ENCODE measurements at regions not wholly inside any gene's neighbourhood (a gene's known extent, or its start where the extent isn't known, plus 50 kb on each side); places are given as distances from the start of the nearest gene placed in this dataset.
A peak's percentile ranks its signal among the peaks of the same experiment; 100 is the strongest.
"Not testable (repeated sequence)": the region's sequence is repeated elsewhere in the genome, so short reads cannot be mapped to it uniquely, and the experiment has no call there.

DNA sequence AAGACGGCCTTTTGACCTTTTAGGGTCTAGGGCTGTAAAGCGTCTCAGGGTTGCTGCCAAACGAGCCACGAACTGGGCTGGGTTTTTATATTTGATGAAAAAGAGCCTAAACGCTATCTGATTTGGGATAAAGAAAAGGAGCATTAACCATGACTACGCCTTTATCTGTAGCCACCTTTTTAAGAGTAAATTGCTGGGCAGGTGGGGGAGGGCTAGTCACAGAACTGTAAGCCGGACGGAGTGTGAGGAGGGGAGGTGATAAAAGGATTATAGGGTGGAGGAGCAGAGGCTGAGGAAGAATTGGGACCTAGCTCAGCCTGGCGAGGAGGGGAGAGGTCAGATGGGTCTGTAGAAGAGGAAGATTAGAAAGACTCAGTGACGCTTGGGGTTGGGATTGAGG is 419.5 kb upstream of the LMO3 start:
- H3K36me3 ChIP-seq (ENCODE audit: control insufficient read depth in 1 of 2, insufficient read depth in 2 of 2, low read length in 1 of 2); DNase-seq; ATAC-seq (ENCODE audit: low FRiP score); H3K9me3 ChIP-seq (ENCODE audit: control insufficient read depth, low read length); H3K4me3 ChIP-seq (ENCODE audit: low read length in 2 of 2); H3K4me1 ChIP-seq (ENCODE audit: control insufficient read depth in 1 of 2, insufficient read depth in 2 of 2, low read length in 2 of 2); H3K27ac ChIP-seq (ENCODE audit: low read depth in 1 of 2, low read length in 2 of 2); intact Hi-C loops (cut with DNase I); H3K27me3 ChIP-seq (ENCODE audit: control insufficient read depth in 1 of 2, insufficient read depth in 2 of 2, low read length in 1 of 2): not testable (repeated sequence)
- WGBS, 2 donors, result 77 to 82% methylated on average over 10 of the region's 10 CpGs

DNA sequence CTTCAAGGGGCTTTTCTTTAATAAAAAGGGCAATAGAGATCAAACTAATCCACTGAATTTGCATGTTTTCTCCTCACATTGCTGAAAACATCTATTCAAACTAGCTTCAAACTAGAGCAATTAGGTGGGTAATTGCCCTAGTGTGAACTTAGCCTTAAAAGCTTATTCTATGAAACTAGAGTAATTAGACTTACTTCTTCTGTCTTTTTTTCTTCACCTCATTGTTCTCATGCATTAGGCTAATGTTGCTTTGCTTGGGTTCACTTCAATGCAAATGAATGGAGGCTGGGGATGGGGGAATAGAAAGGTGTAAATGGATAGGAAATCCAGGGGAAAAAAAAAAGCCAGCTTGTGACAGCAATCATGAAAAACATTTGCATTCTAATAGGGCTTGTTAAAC is 414.8 kb upstream of the LMO3 start:
- Histone ChIP-seq H3K4me3 (ENCODE audit: low read length in 2 of 2) (no peak overlapping the region), H3K36me3 (ENCODE audit: control insufficient read depth in 1 of 2, insufficient read depth in 2 of 2, low read length in 1 of 2) (no peaks in the 10 kb centered on the region), H3K27ac (ENCODE audit: low read depth in 1 of 2, low read length in 2 of 2) (no peak overlapping the region), H3K4me1 (ENCODE audit: control insufficient read depth in 1 of 2, insufficient read depth in 2 of 2, low read length in 2 of 2) (no peaks in the 10 kb centered on the region), H3K27me3 (ENCODE audit: control insufficient read depth in 1 of 2, insufficient read depth in 2 of 2, low read length in 1 of 2) (no peaks in the 10 kb centered on the region), H3K9me3 (ENCODE audit: control insufficient read depth, low read length) (no peaks in the 10 kb centered on the region)
- DNase-seq, result no peak
- no peak for ATAC-seq (ENCODE audit: low FRiP score)
- intact Hi-C loops (cut with DNase I), result no loop called here

DNA sequence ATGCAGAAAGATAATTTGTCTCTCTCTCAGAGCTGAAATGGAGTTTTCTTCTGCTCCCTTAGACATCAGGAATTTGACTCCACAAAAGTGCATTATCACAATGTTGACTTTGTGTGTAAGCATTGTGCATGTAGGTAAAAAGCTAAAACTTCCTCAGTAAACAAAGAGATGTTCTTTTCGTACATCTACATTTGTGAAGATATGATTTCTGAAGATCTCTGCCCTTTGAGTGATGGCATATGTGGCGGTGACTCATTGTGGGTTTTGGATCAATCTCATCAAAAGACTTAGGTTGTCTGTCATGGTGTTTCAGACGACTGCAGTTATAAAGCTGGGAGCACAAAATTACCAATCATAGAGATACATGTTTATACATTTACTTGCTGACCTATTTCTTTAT is 411.4 kb upstream of the LMO3 start:
- WGBS, 2 donors, result 80 to 87% methylated on average over 3 of the region's 3 CpGs
- ATAC-seq (ENCODE audit: low FRiP score), result no peak
- Histone ChIP-seq H3K4me1 (ENCODE audit: control insufficient read depth in 1 of 2, insufficient read depth in 2 of 2, low read length in 2 of 2) (no peaks in the 10 kb centered on the region), H3K27ac (ENCODE audit: low read depth in 1 of 2, low read length in 2 of 2) (no peak overlapping the region), H3K27me3 (ENCODE audit: control insufficient read depth in 1 of 2, insufficient read depth in 2 of 2, low read length in 1 of 2) (no peaks in the 10 kb centered on the region), H3K9me3 (ENCODE audit: control insufficient read depth, low read length) (no peaks in the 10 kb centered on the region), H3K4me3 (ENCODE audit: low read length in 2 of 2) (no peak overlapping the region), H3K36me3 (ENCODE audit: control insufficient read depth in 1 of 2, insufficient read depth in 2 of 2, low read length in 1 of 2) (no peaks in the 10 kb centered on the region)
- intact Hi-C loops (cut with DNase I), result no loop called here
- DNase-seq, result no peak

- 85 to 87% methylated on average over 7 of the region's 7 CpGs for WGBS, 2 donors
- DNase-seq (no peak), ATAC-seq (ENCODE audit: low FRiP score) (no peak)
- H3K4me1 ChIP-seq (ENCODE audit: control insufficient read depth in 1 of 2, insufficient read depth in 2 of 2, low read length in 2 of 2), result no peaks in the 10 kb centered on the region
- H3K36me3 ChIP-seq (ENCODE audit: control insufficient read depth in 1 of 2, insufficient read depth in 2 of 2, low read length in 1 of 2), result no peaks in the 10 kb centered on the region
- no peaks in the 10 kb centered on the region for H3K27me3 ChIP-seq (ENCODE audit: control insufficient read depth in 1 of 2, insufficient read depth in 2 of 2, low read length in 1 of 2)
- intact Hi-C loops (cut with DNase I), result no loop called here
- H3K4me3 ChIP-seq (ENCODE audit: low read length in 2 of 2), result no peak overlapping the region
- no peak overlapping the region for H3K27ac ChIP-seq (ENCODE audit: low read depth in 1 of 2, low read length in 2 of 2)
- H3K9me3 ChIP-seq (ENCODE audit: control insufficient read depth, low read length), result no peaks in the 10 kb centered on the region
Measured at GRCh38 chr12:17016116-17016864, 410.3 kb upstream of the LMO3 start.

DNA sequence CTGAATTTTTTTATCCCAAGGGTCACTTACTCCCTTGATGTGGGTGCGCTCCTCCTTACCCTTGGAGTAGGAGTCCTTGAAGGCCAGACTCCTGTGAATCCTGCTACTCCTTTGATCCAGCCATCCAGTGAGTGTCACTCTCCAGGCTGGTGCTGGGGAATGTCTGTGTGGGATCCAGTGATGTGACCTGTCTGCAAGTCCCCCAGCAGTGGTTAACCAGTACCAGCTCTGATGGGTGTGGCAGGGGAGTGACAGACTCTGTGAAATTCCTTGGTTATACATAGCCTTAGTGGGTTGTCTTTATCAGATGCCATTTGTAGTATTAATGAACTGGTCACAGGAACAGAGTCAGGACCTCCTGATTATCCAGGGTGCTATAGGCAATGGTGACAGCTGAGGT is 409.5 kb upstream of the LMO3 start:
- Histone ChIP-seq H3K27ac (ENCODE audit: low read depth in 1 of 2, low read length in 2 of 2) (no peak overlapping the region), H3K4me3 (ENCODE audit: low read length in 2 of 2) (no peak overlapping the region), H3K36me3 (ENCODE audit: control insufficient read depth in 1 of 2, insufficient read depth in 2 of 2, low read length in 1 of 2) (no peaks in the 10 kb centered on the region), H3K27me3 (ENCODE audit: control insufficient read depth in 1 of 2, insufficient read depth in 2 of 2, low read length in 1 of 2) (no peaks in the 10 kb centered on the region), H3K4me1 (ENCODE audit: control insufficient read depth in 1 of 2, insufficient read depth in 2 of 2, low read length in 2 of 2) (no peaks in the 10 kb centered on the region), H3K9me3 (ENCODE audit: control insufficient read depth, low read length) (no peaks in the 10 kb centered on the region)
- WGBS, 2 donors, result 95 to 98% methylated on average over 1 of the region's 1 CpG
- ATAC-seq (ENCODE audit: low FRiP score) (no peak), DNase-seq (no peak)
- intact Hi-C loops (cut with DNase I), result no loop called here

- intact Hi-C loops (cut with DNase I), result not testable (repeated sequence)
Measured at GRCh38 chr12:17007442-17008040, 401.6 kb upstream of the LMO3 start.

GRCh38 chr12:16998538-16998937 is 392.6 kb upstream of the LMO3 start:
- ATAC-seq (ENCODE audit: low FRiP score), result not testable (repeated sequence)

More at GRCh38 chr12:17007442-17008040, 401.6 kb upstream of the LMO3 start:
- not testable (repeated sequence) for H3K4me3 ChIP-seq (ENCODE audit: low read length in 2 of 2); ATAC-seq (ENCODE audit: low FRiP score); H3K9me3 ChIP-seq (ENCODE audit: control insufficient read depth, low read length); H3K27me3 ChIP-seq (ENCODE audit: control insufficient read depth in 1 of 2, insufficient read depth in 2 of 2, low read length in 1 of 2); H3K4me1 ChIP-seq (ENCODE audit: control insufficient read depth in 1 of 2, insufficient read depth in 2 of 2, low read length in 2 of 2); H3K27ac ChIP-seq (ENCODE audit: low read depth in 1 of 2, low read length in 2 of 2); H3K36me3 ChIP-seq (ENCODE audit: control insufficient read depth in 1 of 2, insufficient read depth in 2 of 2, low read length in 1 of 2)
- WGBS, 2 donors, result 93 to 95% methylated on average over 33 to 43 of the region's 43 CpGs
- peak in 1 of 2 donors; percentile 70 for DNase-seq

DNA sequence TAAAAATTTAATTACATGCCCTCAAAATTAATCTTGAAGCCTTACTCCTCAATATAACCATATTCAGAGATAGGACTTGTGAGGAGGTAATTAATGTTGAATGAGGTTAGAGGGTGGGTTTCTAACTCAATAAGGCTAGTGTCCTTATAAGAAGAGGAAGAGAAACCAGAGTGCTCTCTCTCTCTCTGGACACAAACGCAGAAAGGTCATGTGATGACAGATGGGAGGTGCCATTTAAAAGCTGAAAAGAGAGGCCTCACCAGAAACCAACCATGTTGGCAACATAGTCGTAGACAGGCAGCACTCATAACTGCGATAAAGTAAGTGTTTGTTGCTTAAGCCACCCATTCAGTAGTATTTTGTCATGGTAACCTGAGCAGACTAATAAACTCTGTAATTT is 378.5 kb upstream of the LMO3 start:
- Histone ChIP-seq H3K36me3 (ENCODE audit: control insufficient read depth in 1 of 2, insufficient read depth in 2 of 2, low read length in 1 of 2) (no peaks in the 10 kb centered on the region), H3K27ac (ENCODE audit: low read depth in 1 of 2, low read length in 2 of 2) (no peak overlapping the region), H3K27me3 (ENCODE audit: control insufficient read depth in 1 of 2, insufficient read depth in 2 of 2, low read length in 1 of 2) (no peaks in the 10 kb centered on the region), H3K4me1 (ENCODE audit: control insufficient read depth in 1 of 2, insufficient read depth in 2 of 2, low read length in 2 of 2) (no peaks in the 10 kb centered on the region), H3K9me3 (ENCODE audit: control insufficient read depth, low read length) (peaks cover 1% of the 10 kb centered on the region), H3K4me3 (ENCODE audit: low read length in 2 of 2) (no peak overlapping the region)
- 79 to 80% methylated on average over 3 of the region's 3 CpGs for WGBS, 2 donors
- no peak for DNase-seq
- intact Hi-C loops (cut with DNase I), result no loop called here
- ATAC-seq (ENCODE audit: low FRiP score), result no peak

More at GRCh38 chr12:16998538-16998937, 392.6 kb upstream of the LMO3 start:
- H3K4me3 ChIP-seq (ENCODE audit: low read length in 2 of 2); H3K27ac ChIP-seq (ENCODE audit: low read depth in 1 of 2, low read length in 2 of 2); H3K4me1 ChIP-seq (ENCODE audit: control insufficient read depth in 1 of 2, insufficient read depth in 2 of 2, low read length in 2 of 2); intact Hi-C loops (cut with DNase I); H3K36me3 ChIP-seq (ENCODE audit: control insufficient read depth in 1 of 2, insufficient read depth in 2 of 2, low read length in 1 of 2); H3K27me3 ChIP-seq (ENCODE audit: control insufficient read depth in 1 of 2, insufficient read depth in 2 of 2, low read length in 1 of 2); H3K9me3 ChIP-seq (ENCODE audit: control insufficient read depth, low read length); DNase-seq: not testable (repeated sequence)
- WGBS, 2 donors, result 91 to 96% methylated on average over 12 to 14 of the region's 14 CpGs
